Parathyroid adenoma (tissue), 2 donors: ENCODE measurements at regions not wholly inside any gene's neighbourhood (a gene's known extent, or its start where the extent isn't known, plus 50 kb on each side); places are given as distances from the start of the nearest gene placed in this dataset.

Experiments used
- H2AFZ ChIP-seq: fragments of 300-600 bp; sonication (generic); one replicate; pipeline ENCODE4 v1.7.0; 2017; ENCODE audit warnings: antibody characterized with exemption, mild to moderate bottlenecking
- H3K27ac ChIP-seq: fragments of 300-600 bp; sonication (generic); one replicate; pipeline ENCODE4 v1.7.0; 2017
- H3K27me3 ChIP-seq: fragments of 300-600 bp; sonication (generic); one replicate; pipeline ENCODE4 v1.7.0; 2017; ENCODE audit warnings: low read length; ENCODE audit not compliant: control insufficient read depth, insufficient read depth
- H3K36me3 ChIP-seq: fragments of 300-600 bp; sonication (generic); one replicate; pipeline ENCODE4 v1.7.0; 2017; ENCODE audit warnings: low read length; ENCODE audit not compliant: control insufficient read depth, insufficient read depth
- H3K4me1 ChIP-seq: fragments of 300-600 bp; sonication (generic); one replicate; pipeline ENCODE4 v1.7.0; 2017; ENCODE audit warnings: control low read depth
- H3K4me2 ChIP-seq: fragments of 300-600 bp; sonication (generic); one replicate; pipeline ENCODE4 v1.7.0; 2017; ENCODE audit warnings: low read length
- H3K4me3 ChIP-seq: fragments of 300-600 bp; sonication (generic); one replicate; pipeline ENCODE4 v1.7.0; 2017; ENCODE audit warnings: low read depth, low read length
- H3K79me2 ChIP-seq: fragments of 300-600 bp; sonication (generic); one replicate; pipeline ENCODE4 v1.7.0; 2017; ENCODE audit warnings: control low read depth
- H3K9ac ChIP-seq: fragments of 300-600 bp; sonication (generic); one replicate; pipeline ENCODE4 v1.7.0; 2017; ENCODE audit warnings: mild to moderate bottlenecking
- H3K9me3 ChIP-seq: fragments of 300-600 bp; sonication (generic); one replicate; pipeline ENCODE4 v1.7.0; 2017; ENCODE audit warnings: low read length; ENCODE audit not compliant: control insufficient read depth
- TF ChIP-seq, protein P1 (sequence below): fragments of 300-600 bp; sonication (generic); IDR thresholded peaks from one replicate; pipeline ENCODE4 v1.7.0; 2017; ENCODE audit warnings: antibody characterized with exemption, mild to moderate bottlenecking
- donor health status: primary hyperparathyroidism.

DNA sequence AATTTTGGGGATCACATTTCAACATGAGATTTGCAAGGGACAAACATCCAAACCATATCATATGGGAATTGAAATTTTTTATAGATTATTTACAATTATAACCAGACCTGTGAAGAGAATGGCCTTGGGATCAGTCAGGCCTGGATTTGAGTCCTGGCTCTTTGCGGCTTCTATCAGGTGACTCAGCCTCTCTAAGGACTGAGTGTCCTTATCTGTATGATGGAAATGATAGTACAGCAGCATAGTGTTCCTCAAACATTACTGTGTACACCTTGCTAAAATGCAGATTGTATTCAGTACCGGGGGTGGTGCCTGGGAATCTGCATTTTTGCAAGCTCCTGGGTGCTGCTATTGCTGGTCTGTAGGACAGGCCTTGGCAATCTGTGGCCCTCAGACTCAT, 206.7 kb upstream of the PROK2 start:
- Histone ChIP-seq H3K4me2 (no peak overlapping the region), H3K9ac (no peak overlapping the region), H3K27ac (no peak overlapping the region), H3K4me3 (no peak overlapping the region), H3K36me3 (no peaks in the 10 kb centered on the region), H3K9me3 (no peaks in the 10 kb centered on the region), H3K79me2 (no peaks in the 10 kb centered on the region), H3K27me3 (no peaks in the 10 kb centered on the region), H3K4me1 (no peaks in the 10 kb centered on the region), H2AFZ (no peak overlapping the region)
- TF ChIP-seq, protein P1, sequence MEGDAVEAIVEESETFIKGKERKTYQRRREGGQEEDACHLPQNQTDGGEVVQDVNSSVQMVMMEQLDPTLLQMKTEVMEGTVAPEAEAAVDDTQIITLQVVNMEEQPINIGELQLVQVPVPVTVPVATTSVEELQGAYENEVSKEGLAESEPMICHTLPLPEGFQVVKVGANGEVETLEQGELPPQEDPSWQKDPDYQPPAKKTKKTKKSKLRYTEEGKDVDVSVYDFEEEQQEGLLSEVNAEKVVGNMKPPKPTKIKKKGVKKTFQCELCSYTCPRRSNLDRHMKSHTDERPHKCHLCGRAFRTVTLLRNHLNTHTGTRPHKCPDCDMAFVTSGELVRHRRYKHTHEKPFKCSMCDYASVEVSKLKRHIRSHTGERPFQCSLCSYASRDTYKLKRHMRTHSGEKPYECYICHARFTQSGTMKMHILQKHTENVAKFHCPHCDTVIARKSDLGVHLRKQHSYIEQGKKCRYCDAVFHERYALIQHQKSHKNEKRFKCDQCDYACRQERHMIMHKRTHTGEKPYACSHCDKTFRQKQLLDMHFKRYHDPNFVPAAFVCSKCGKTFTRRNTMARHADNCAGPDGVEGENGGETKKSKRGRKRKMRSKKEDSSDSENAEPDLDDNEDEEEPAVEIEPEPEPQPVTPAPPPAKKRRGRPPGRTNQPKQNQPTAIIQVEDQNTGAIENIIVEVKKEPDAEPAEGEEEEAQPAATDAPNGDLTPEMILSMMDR = no peak

DNA sequence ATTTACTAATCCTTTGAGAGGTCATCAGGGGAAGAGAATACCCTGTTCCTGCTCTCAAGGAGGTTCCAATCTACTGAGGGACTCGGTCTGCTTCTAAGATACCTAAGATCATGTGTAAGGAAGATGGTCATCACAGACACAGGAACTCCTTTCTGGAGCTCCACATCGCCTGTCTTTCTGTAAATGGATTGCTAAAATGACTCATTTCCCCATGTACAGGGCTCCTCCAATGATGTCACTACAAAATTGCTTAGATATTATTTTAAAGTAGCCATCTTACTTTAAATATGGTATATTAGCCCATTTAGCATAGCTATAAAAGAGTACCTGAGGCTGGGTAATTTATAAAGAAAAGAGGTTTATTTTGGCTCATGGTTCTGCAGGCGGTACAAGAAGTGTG, 206.1 kb upstream of the PROK2 start:
- H3K27me3 ChIP-seq = no peaks in the 10 kb centered on the region
- no peak overlapping the region for H2AFZ ChIP-seq
- no peak overlapping the region for H3K4me3 ChIP-seq
- no peak overlapping the region for H3K4me2 ChIP-seq
- H3K36me3 ChIP-seq = no peaks in the 10 kb centered on the region
- H3K9me3 ChIP-seq = no peaks in the 10 kb centered on the region
- no peaks in the 10 kb centered on the region for H3K79me2 ChIP-seq
- TF ChIP-seq, protein P1 = no peak
- no peak overlapping the region for H3K9ac ChIP-seq
- H3K4me1 ChIP-seq = no peaks in the 10 kb centered on the region
- no peak overlapping the region for H3K27ac ChIP-seq

DNA sequence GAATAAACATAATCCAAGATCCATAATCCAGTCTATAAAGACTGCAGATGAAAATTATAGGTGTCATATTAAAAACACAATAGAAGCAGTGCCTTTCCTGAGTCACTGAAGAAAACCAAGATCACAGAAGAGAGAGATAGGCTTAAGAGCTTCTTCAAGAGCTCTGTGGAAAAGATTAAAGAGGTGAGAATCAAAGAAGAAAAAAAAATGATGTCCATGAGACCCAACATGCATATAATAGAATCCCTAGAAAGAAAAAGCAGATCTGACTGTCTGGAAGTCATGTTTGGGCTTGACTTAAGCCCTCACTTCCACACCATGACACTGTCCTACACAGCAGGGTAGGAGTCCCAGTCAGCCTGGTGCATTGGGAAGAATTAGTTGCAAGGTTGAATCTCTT, 205.6 kb upstream of the PROK2 start:
- H3K36me3 ChIP-seq = no peaks in the 10 kb centered on the region
- no peaks in the 10 kb centered on the region for H3K4me1 ChIP-seq
- H3K9me3 ChIP-seq = no peaks in the 10 kb centered on the region
- no peak overlapping the region for H2AFZ ChIP-seq
- no peaks in the 10 kb centered on the region for H3K79me2 ChIP-seq
- no peak overlapping the region for H3K9ac ChIP-seq
- no peak overlapping the region for H3K27ac ChIP-seq
- H3K4me2 ChIP-seq = no peak overlapping the region
- TF ChIP-seq, protein P1 = no peak
- no peak overlapping the region for H3K4me3 ChIP-seq
- H3K27me3 ChIP-seq = no peaks in the 10 kb centered on the region

- Histone ChIP-seq H3K9me3 (no peaks in the 10 kb centered on the region), H3K9ac (no peak overlapping the region), H3K79me2 (no peaks in the 10 kb centered on the region), H3K36me3 (no peaks in the 10 kb centered on the region), H2AFZ (no peak overlapping the region), H3K27me3 (no peaks in the 10 kb centered on the region), H3K4me3 (no peak overlapping the region), H3K4me2 (no peak overlapping the region), H3K4me1 (no peaks in the 10 kb centered on the region), H3K27ac (no peak overlapping the region)
- TF ChIP-seq, protein P1 = no peak
Observed at GRCh38 chr3:71989165-71989564, 204.2 kb upstream of the PROK2 start.

- no peak overlapping the region for H3K4me3 ChIP-seq
- H2AFZ ChIP-seq = no peak overlapping the region
- no peaks in the 10 kb centered on the region for H3K4me1 ChIP-seq
- no peak overlapping the region for H3K9ac ChIP-seq
- H3K27ac ChIP-seq = no peak overlapping the region
- TF ChIP-seq, protein P1 = no peak
- no peaks in the 10 kb centered on the region for H3K9me3 ChIP-seq
- H3K4me2 ChIP-seq = no peak overlapping the region
- no peaks in the 10 kb centered on the region for H3K36me3 ChIP-seq
- no peaks in the 10 kb centered on the region for H3K79me2 ChIP-seq
- no peaks in the 10 kb centered on the region for H3K27me3 ChIP-seq
Observed at GRCh38 chr3:71987828-71988227, 202.9 kb upstream of the PROK2 start.
